ENCODE measurements at regions not wholly inside any gene's neighbourhood (a gene's known extent, or its start where the extent isn't known, plus 50 kb on each side); places are given as distances from the start of the nearest gene placed in this dataset.

DNA sequence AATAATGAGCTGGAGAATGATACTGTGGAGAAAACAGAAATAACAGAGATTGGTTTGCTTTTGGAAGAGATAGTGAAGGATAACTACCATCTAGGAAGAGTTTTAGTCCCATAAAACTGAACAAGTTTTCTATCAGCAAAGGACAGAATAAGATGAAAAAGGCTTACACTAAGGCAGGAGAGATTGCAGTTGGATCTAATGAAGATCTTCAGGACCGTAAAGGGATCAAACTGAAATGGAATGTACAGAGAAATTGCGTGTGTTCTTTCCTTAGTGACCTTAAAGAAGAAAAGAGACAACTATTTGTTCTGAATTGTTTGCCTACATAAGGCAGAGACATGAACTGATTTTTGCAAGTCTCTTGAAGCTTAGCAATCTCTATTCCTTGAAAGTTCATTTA lies 191.7 kb upstream of the MTPN start:
- Histone ChIP-seq H3K9me2 (replicated peaks; ENCODE audit: insufficient read depth, low read length) (no peaks in the 10 kb centered on the region), H3F3A (ENCODE audit: insufficient read depth) (no peaks in the 10 kb centered on the region), H3K27ac (ENCODE audit: low read depth, low read length) (no peak overlapping the region), H4K20me1 (ENCODE audit: low read depth, low read length) (no peaks in the 10 kb centered on the region), H3K79me2 (ENCODE audit: insufficient read depth, low read length) (no peaks in the 10 kb centered on the region), H3K9me3 (ENCODE audit: insufficient read depth, low read length) (no peaks in the 10 kb centered on the region), H3K4me3 (ENCODE audit: insufficient read depth, low read length, poor library complexity, severe bottlenecking) (no peak overlapping the region), H3K4me2 (ENCODE audit: low read depth, low read length, poor library complexity, severe bottlenecking) (no peak overlapping the region), H3K9ac (ENCODE audit: low read length) (no peak overlapping the region), H3K36me3 (ENCODE audit: low read length) (no peaks in the 10 kb centered on the region), H2AFZ (ENCODE audit: low read depth, low read length, severe bottlenecking) (no peak overlapping the region), H3K27me3 (ENCODE audit: low read length) (no peaks in the 10 kb centered on the region)
- TF ChIP-seq CTCF (IDR thresholded peaks at IDR 0.05; ENCODE audit: insufficient read depth, low read length, poor library complexity, severe bottlenecking) (no peak), EZH2phosphoT487 (conservative IDR thresholded peaks at IDR 0.05; ENCODE audit: low read length) (no peak)

- Histone ChIP-seq H4K20me1 (ENCODE audit: low read depth, low read length) (no peaks in the 10 kb centered on the region), H3K36me3 (ENCODE audit: low read length) (no peaks in the 10 kb centered on the region), H3K79me2 (ENCODE audit: insufficient read depth, low read length) (no peaks in the 10 kb centered on the region), H3K9me2 (replicated peaks; ENCODE audit: insufficient read depth, low read length) (no peaks in the 10 kb centered on the region), H3K4me2 (ENCODE audit: low read depth, low read length, poor library complexity, severe bottlenecking) (no peak overlapping the region), H3K9ac (ENCODE audit: low read length) (no peak overlapping the region), H3K27ac (ENCODE audit: low read depth, low read length) (no peak overlapping the region), H2AFZ (ENCODE audit: low read depth, low read length, severe bottlenecking) (no peak overlapping the region), H3K9me3 (ENCODE audit: insufficient read depth, low read length) (no peaks in the 10 kb centered on the region), H3F3A (ENCODE audit: insufficient read depth) (no peaks in the 10 kb centered on the region), H3K27me3 (ENCODE audit: low read length) (no peaks in the 10 kb centered on the region), H3K4me3 (ENCODE audit: insufficient read depth, low read length, poor library complexity, severe bottlenecking) (no peak overlapping the region)
- TF ChIP-seq EZH2phosphoT487 (conservative IDR thresholded peaks at IDR 0.05; ENCODE audit: low read length) (no peak), CTCF (IDR thresholded peaks at IDR 0.05; ENCODE audit: insufficient read depth, low read length, poor library complexity, severe bottlenecking) (no peak)
Observed at GRCh38 chr7:136167991-136168390, 190.8 kb upstream of the MTPN start.

- H3K9me3 ChIP-seq (ENCODE audit: insufficient read depth, low read length): no peaks in the 10 kb centered on the region
- no peak overlapping the region for H3K4me2 ChIP-seq (ENCODE audit: low read depth, low read length, poor library complexity, severe bottlenecking)
- H2AFZ ChIP-seq (ENCODE audit: low read depth, low read length, severe bottlenecking): no peak overlapping the region
- no peak for TF ChIP-seq EZH2phosphoT487 (conservative IDR thresholded peaks at IDR 0.05; ENCODE audit: low read length)
- no peak for TF ChIP-seq CTCF (IDR thresholded peaks at IDR 0.05; ENCODE audit: insufficient read depth, low read length, poor library complexity, severe bottlenecking)
- H3K27ac ChIP-seq (ENCODE audit: low read depth, low read length): no peak overlapping the region
- H3K36me3 ChIP-seq (ENCODE audit: low read length): no peaks in the 10 kb centered on the region
- no peaks in the 10 kb centered on the region for H4K20me1 ChIP-seq (ENCODE audit: low read depth, low read length)
- H3F3A ChIP-seq (ENCODE audit: insufficient read depth): no peaks in the 10 kb centered on the region
- no peak overlapping the region for H3K4me3 ChIP-seq (ENCODE audit: insufficient read depth, low read length, poor library complexity, severe bottlenecking)
- no peaks in the 10 kb centered on the region for H3K79me2 ChIP-seq (ENCODE audit: insufficient read depth, low read length)
- H3K9ac ChIP-seq (ENCODE audit: low read length): no peak overlapping the region
- no peaks in the 10 kb centered on the region for H3K27me3 ChIP-seq (ENCODE audit: low read length)
- H3K9me2 ChIP-seq (replicated peaks; ENCODE audit: insufficient read depth, low read length): no peaks in the 10 kb centered on the region
Observed at GRCh38 chr7:136166521-136166920, 189.4 kb upstream of the MTPN start.
